ENCODE measurements at regions not wholly inside any gene's neighbourhood (a gene's known extent, or its start where the extent isn't known, plus 50 kb on each side); places are given as distances from the start of the nearest gene placed in this dataset.
"Not testable (repeated sequence)": the region's sequence is repeated elsewhere in the genome, so short reads cannot be mapped to it uniquely, and the experiment has no call there.

DNA sequence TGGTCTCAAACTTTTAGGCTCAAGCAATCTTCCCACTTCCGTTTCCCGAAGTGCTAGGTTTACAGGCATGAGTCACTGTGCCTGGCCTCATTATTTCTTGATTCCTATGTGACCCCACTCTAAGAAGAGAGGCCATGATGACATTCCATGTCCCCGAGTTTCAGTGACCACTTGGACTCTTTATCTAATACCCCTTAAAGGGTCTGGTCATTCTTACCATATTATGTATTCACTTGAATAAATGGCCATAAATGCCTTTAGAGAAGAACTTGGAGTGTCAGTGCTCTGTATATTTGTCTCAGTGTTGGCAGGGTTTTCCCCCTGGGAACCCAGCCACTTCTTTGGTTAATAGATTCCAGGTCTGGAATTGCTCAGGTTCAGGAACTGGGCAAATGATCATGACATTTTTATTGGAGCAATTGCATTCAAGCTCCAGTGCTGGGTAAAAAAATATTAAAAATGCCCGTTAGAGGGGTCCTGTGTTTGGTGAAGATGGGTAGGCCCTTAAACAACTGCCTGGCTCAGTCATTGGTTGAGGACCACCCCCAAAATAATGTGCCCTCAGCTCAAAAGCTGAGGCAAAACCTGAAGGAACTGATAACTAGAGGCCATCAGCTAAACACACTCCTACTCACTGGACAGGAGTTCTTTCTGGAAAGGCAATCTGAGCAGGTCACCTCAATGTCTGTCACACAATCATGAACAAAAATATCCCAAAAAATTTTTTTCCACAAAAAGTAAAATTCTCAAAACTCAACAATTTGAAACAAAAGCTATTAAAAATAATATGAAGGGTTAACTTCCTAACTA is 186.6 kb upstream of the ZNF608 start:
- DNase-seq = no peak

DNA sequence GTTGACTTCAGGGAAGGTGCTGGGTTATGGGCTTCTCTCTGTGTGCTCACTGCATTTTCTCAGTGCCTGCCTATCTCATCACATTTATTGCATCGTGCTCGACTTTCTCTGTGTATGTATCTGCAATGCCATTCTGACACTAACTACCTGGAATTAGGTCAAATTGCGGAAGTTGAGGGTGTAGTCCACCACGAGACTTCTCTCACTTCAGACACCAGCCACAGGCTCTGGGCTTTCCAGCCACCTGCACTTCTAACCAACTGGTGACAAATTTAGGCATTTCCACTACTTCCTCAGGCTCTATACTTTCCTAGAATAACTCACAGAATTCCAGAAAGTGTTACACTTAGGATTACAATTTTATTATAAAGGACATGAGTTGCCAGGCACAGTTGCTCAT is 188.6 kb upstream of the ZNF608 start:
- no peak for DNase-seq

DNA sequence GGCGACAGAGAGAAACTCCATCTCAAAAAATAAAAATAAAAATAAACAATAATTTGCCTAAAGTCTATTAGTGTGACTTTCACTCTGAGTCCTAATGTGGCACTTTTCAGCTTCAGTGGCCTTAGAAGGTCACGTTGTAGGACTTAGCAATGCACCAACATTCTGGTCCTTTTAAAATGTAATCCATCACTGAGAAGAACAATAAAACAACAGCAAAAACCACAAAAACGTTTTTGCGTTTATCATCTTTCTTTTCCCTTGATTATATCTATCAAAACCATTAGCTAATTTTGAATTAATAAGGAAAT is 190.1 kb upstream of the ZNF608 start:
- DNase-seq = no peak

DNA sequence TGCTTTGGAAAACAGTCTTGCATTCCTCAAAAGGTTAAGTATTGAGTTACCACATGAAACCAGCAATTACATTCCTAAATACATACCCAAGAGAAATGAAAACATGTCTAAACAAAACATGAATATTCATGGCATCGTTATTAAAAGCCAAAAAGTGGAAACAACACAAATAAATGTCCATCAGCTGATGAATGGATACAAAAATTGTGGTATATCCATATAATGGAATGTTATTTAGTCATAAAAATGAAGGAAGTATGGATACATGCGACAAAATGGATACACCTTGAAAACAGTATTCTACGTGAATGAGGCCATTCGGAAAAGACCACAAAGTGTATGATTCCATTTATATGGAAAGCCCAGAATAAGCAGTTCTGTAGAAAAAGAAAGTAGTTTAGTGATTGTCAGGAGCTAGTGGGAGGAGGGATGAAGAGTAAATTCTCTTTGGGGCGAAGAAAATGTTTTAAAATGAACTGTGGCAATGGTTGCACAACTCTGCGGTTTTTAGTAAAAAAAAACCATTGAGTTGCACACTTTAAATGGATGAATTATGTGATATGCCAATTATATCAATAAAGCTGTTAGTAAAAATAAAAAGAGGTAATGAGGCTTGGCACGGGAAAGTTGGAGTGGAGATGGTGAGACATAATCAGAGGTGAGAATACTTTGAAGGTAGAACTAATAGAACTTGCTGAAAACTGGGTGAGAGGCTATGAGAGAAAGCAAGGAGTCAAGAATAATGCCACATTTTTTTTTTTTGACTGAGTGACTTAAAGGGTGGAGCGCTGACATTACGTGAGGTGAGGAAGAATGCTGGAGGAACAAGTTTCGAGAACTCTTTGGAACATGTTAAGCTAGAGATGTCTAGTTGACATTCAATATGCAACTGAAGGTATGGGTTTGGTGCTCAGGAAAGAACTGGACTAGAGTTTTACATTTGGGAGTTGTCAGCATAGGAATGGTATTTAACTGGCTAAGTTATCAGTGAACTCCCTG is 194.9 kb upstream of the ZNF608 start:
- no peak for DNase-seq

DNA sequence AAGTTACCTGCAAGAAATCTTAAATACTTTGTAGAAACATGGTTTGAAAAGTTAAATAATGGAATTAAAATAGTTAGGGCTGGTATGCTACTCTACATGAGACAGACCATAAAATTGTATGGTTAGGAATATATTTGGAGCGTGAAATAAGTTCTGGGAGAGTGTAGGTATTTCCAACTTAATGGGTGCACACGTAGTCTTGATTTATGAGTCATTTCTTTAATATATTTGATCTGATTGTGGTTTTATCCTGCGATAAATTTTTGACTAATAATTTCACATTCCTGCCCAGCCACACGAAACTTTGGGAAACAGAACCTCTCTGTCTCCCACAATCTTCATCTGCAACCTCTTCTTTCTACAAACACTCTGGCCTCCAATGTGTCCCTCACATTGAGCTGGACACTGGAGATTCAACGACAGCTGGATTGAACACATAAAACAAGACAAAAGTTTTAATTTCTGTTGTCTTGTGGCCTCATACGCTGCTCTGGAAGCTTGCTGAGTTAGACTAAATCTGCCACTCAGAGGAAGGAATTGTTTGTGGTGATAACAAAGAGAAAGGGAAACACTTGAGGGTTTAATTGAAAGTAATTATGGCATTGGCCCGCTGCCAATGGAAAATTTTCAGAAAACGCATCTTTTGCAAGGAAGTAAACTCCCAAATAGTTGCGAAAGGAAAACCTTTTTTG is 201.8 kb upstream of the ZNF608 start:
- DNase-seq = no peak

DNA sequence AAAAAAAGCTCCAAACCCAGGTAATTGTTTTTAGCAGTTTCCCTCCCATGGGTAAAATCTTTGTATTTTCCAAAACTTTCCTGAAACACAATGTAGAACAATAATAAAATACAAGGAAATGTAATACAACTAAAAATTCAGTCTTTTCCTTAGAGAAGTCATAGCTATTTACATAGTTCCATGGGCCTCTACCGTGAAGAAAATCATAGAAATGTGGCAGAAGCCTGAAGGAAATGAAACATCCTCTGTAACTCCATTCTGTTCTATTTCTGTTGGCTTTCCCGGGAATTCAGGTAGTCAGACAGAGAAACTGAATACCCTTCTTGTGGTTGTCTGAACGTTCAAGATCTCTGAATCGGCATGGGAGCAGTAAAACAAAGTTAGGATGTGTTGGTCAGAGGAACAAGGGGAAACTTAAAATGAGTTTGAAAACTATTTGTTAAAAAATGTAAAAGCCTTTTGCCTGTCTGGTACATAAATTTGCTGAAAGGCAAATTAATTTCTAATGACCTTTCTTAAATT is 202.4 kb upstream of the ZNF608 start:
- no peak for DNase-seq

DNA sequence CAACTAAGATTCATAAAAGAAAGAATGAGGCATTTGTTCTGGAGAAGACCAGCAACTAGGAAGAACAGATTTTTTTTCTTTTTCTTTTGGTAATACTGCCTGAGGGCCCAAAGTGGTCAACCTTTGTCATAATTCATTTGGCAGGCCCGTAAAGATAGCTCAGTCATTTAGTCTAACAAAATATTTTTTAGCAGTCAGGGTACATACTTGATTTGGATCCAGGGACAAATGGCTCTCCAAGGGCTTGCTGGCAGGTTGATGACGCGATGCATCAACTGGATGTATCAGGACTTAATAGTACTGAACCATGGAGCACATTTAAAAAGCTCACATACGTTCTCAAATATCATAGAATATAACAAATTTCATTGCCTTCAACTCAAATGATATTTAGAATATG is 203.4 kb upstream of the ZNF608 start:
- no peak for DNase-seq

DNA sequence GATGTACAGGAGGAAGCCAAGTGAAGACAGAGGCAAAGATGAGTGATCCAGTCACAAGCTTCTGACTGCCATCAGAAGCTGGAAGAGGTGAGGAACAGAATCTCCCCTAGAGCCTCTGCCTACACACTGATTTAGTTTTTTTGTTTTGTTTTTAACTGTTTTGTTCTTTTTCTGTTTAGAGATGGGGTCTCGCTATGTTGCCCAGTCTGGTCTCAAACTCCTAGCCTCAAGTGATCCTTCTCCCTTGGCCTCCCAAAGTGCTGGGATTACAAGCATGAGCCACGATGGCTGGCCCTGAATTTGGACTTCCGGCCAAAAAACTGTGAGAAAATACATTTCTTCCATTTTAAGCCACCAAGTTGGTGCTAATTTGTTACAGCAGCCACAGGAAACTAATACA is 204.7 kb upstream of the ZNF608 start:
- DNase-seq = no peak

DNA sequence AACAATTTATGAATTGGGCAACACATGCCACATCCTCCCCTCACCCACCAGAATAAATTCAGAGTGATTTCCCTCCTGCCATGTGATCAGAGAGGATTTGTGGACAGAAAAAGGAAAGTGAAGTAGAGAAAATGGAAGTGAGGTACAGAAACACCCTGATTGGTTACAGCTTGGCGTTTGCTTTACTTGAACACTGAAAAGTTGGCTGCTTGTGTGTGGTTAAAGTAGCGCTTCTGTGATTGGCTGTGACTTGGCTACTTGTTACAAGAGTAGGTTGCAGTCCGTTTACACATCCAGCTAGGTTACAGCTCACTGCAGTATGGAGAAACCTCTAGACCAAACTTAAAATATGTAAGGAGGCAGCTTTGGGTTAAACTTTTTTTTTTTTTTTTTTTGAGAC is 205.2 kb upstream of the ZNF608 start:
- no peak for DNase-seq

DNA sequence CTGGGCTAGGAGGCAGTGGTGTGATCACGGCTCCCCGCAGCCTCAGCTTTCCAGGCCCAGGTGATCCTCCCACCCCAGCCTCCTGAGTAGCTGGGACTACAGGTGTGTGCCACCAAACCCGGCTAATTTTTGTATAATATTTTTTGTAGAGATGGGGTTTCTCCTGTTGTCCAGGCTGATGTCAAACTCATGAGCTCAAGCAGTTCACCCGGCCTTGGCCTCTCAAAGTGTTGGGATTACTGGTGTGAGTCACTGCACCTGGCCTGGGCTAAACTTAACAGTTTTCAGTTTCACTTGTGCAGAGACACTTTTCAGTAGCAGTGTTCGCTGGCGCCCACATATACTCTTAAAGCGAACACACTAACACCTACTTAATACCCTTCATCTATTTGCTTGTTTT is 205.6 kb upstream of the ZNF608 start:
- no peak for DNase-seq

DNA sequence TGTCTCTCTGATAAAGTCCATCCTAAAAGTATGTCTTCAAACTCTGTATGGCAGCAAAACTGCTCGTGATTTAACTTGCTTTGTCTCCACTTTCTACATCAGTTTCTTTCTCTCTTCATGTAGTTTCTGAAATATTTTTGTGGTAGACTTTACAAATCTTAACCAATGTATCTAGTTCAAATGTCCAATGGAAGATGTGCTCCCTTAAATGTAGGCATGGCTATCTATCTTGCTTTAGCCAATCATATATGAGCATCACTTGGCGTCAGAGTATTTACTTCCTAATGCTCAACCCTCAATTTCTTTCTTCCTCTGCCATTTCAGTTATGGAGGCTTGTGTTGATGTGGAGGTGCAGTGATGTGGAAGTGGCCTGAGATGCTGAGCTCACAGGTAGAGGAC is 206.1 kb upstream of the ZNF608 start:
- DNase-seq = no peak

DNA sequence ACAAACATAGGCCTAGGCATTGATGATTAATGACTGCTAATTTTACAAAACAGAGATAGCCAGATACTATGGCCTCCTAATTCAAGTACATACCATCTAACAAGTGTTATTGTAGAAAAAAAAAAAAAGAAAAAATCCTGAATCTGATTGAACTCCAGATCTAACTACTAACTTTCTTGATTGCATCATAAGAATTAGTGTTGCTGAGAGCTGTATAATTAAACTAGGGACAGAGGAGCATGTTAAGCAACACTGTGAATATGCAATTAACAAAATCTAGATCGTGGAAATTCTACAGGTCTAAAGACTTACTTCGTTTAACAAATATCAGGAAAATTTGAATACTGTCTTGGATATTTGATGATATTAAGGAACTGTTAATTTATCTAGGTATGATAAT is 208.3 kb upstream of the ZNF608 start:
- DNase-seq = no peak

DNA sequence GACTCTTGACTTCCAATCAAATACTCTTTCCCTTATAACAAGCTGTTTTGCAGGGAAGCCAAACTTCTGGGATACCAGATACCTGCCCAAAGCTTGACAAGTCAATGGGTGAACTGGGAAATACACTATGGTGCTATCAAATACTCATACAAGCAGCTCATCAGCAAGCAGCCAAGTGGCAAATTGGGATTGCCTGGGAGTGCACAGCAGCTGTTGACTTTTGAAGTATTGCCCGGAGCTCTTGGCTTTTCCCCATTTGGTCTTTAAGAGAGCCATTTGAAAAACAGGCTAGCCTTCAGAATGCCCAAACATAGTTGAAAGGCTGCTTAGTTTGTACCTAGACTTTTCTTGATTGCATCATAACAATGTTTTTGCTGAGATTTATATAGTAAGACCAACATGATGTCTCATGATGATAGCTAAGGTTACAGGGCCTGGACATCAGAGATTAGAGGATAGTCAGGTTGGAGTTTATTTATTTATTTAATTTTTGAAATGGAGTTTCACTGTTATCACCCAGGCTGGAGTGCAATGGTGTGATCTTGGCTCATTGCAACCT is 210.1 kb upstream of the ZNF608 start:
- no peak for DNase-seq

DNA sequence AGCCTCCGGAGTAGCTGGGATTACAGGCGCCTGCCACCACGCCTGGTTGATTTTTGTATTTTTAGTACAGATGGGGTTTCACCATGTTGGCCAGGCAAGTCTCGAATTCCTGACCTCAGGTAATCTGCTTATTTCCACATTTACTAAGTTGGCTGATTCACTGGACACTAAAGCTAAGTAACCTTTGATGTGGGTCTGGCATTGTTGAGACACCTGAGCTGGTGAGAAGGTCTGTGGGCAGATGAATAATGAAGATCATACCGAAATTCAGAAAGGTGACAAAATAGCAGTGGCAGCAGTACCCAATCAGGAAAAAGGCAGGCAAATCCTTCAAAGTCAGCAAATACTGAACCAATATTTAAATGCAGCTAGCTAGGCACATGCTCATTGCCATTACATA is 210.6 kb upstream of the ZNF608 start:
- no peak for DNase-seq

DNA sequence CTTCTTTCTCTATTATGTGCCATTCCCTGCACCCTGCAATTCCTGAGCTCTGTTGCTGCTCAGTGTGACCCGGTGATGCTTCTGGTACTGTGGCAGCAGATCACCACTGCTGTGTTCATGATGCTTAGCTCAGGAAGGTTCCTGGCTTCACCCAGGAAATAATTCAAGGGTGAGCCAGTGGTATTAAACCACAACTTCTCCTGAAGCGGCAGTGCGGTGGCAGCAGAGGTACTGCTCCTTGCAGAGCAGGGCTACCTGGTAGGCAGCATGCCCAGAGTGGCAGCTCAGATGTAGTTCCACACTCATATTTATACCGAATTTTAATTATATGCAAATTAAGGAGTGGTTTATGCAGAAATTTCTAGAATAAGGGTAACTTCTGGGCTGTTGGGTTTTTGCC is 213.8 kb upstream of the ZNF608 start:
- no peak for DNase-seq

DNA sequence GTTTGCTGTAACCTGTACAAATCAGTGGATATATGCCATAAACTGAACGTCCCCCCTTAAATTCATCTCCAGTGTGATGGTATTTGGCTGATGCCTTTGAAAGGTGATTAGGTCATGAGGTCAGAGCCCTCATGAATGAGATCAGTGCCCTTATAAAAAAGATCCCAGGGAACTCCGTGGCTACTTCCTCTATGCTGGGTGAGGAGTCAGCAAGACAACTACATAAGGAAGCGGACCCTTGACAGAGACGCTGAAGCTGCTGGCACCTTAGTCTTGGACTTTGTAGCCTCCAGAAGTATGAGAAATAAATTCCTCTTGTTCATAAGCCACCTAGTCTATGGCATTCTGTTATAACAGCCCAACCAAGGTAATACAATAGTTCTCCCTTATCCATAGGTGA is 215.1 kb upstream of the ZNF608 start:
- no peak for DNase-seq

DNA sequence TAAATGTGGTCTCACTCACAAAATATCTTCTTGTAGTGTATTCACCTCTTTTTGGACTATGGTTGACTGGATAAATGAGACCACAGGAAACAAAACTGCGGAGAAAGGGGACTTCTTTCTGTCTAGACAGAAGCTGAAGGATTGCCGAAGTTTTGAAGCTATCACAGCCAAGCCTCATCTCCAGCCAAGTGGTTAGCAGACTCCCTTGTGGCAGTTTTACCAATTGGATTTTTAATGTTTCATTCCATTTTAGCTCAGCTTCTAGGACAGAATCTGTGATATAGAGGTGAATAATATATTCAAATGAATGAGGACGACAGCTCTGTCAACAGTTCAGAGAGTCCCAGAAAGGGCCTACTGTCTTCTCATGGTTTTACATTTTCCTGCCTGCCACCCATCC is 215.7 kb upstream of the ZNF608 start:
- DNase-seq = no peak

DNA sequence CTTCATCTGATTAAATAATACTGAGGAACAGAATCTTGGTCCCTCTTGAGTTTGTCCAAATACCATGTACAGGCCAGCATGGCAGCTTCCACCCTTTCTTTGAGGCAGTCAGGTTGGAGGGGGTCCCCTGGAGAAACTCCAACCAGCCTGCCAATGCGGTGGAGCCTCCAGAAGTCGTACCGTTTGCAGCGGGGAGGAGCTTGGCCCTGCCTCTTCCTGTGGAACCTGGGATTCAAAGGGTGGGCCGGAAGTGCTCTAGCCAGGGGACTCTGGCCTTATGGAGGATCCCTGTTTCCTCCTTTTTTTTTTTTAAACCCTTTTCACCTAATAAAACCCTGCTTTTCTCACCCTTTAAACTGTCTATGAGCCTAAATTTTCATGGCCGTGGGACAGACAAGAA is 216.3 kb upstream of the ZNF608 start:
- no peak for DNase-seq

DNA sequence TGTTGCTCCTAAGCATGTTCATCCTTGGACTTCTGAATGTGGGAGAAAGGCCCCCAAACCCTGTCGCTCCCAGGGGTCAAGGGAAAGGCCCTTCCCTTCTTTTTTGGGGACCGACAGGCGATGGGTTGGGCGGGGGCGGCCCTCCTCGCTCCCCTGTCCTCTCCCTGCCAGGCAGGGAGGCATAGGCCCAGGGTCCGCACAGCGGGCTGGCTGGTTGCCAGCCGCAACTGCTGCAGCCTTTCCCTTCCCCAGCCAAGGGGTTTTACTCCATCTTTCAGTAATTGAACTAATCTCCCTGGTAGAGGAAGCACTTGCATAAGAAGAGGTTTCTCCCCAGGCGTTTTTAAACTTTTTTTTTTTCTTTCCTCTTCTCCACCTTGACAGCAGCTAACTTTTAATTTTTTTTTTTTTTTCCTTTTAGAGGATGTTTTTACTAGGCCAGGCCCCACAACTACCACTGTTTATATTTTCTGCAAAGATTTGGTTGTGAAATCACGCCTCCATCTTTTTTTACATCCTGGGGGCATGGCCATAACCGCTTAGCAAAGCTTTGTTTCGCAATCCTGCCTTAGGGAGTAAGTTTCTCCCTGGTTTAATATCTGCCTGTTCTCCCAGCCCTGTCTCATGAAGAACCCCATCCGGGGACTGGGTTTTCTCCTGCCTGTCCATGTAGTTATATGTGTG is 216.9 kb upstream of the ZNF608 start:
- DNase-seq = no peak

DNA sequence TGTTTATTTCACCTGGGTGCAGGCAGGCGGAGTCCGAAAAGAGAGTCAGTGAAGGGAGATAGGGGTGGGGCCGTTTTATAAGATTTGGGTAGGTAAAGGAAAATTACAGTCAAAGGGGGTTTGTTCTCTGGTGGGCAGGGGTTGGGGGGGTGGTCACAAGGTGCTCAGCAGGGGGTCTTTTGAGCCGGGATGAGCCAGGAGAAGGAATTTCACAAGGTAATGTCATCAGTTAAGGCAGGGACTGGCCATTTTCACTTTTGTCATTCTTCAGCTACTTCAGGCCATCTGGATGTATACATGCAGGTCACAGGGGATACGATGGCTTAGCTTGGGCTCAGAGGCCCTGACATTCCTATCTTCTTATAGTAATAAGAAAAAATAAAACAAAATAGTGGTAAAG is 220.3 kb upstream of the ZNF608 start:
- not testable (repeated sequence) for DNase-seq

DNA sequence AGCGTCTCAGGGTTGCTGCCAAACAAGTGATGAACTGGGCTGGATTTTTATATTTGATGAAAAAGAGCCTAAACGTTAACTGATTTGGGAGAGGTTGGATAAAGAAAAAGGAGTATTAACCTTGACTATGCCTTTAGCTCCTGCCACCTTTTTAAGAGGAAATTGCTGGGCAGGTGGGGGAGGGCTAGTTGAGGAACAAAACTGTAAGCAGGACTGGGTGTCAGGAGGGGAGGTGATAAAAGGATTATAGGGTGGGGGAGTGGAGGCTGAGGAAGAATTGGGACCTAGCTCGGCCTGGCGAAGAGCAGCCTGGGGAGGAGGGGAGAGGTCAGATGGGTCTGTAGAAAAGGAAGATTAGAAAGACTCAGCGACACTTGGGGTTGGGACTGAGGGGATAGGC is 223.9 kb upstream of the ZNF608 start:
- DNase-seq = not testable (repeated sequence)

DNA sequence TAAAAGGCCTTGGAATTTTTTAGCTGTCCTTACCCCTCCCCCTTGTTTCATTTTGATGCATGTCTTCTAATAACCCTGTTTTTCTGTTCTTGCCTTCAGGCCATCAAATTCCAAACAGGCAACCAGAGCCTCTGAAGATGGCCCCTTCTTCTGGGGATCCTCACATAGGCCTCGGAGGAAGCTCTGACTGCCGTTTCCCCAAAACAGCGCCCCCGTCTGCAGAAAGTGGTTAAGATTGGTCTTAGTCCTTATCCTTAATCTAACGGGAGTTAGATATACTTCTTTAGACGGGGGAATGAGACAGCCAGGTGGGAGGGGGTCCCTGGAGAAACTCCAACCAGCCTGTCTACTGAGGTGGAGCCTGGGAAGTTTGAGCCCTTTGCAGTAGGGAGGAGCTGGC is 226.3 kb upstream of the ZNF608 start:
- no peak for DNase-seq

Data from central memory CD4-positive, alpha-beta T cell (primary cell).